ENCODE measurements at regions not wholly inside any gene's neighbourhood (a gene's known extent, or its start where the extent isn't known, plus 50 kb on each side); places are given as distances from the start of the nearest gene placed in this dataset.
A peak's percentile ranks its signal among the peaks of the same experiment; 100 is the strongest.
"Not testable (repeated sequence)": the region's sequence is repeated elsewhere in the genome, so short reads cannot be mapped to it uniquely, and the experiment has no call there.

GRCh38 chr3:17908399-17909191, 166.2 kb upstream of the TBC1D5 start:
- DNase-seq, result no peak

GRCh38 chr3:17905996-17906395, 163.6 kb upstream of the TBC1D5 start:
- DNase-seq, result peak in 1 of 51 donors; percentile 1

GRCh38 chr3:17901893-17902292, 159.5 kb upstream of the TBC1D5 start:
- no peak for DNase-seq

GRCh38 chr3:17894434-17895060, 152.1 kb upstream of the TBC1D5 start:
- peak in 6 of 51 donors; percentile 0 to 21 (median 4) for DNase-seq

DNA sequence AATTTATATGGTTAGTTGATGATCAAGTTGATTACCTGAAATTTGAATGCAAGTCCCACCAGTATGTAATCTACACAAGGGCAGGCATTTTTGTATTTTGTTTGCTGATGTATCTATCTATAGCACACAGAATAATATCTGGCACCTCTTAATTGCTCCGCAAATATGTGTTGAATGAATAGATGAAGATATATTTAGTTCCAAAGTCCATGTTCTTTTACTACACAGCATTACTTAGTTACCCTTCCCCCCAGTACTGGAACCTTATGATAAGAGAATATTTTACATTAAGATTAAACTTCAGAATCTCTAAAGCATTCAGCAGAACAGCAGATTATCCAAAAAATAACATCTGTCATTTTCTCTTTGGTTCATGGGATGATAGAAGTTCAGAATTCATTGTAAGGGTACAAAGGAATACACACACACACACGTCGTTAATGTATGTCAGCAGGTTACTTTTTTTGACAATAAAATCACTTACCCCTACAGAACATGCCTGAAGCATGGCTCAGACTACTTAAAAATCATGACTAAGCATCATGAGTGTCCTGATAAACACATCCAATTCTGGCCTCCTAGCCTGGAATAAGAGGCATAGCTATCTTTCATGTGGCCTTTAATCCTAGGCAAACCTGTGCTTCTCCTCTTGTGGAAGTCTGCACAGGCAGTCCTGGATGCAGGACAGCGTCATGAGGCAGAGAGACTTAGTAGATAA, 148.9 kb upstream of the TBC1D5 start:
- no peak for DNase-seq

- no peak for DNase-seq
Observed at GRCh38 chr3:17885986-17886385, 143.6 kb upstream of the TBC1D5 start.

DNA sequence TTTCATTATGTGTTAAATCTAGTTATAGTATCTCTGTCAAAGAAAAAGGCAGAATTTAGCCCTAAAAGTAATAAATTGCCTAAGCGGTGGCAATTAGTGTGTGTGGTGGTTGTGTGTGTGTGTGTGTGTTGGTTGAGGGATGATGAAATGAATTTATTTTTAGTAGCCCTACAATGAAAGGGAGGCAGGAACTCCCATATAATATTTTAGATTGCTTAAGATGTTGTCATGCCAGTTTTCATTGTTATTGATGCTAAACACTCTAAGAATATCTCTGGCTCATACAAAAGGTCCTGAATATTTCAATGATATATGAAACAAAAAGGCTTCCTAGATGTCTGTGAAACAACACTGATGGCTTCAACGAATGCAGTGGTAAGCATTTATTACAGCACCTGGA, 140.6 kb upstream of the TBC1D5 start:
- DNase-seq, result no peak

DNA sequence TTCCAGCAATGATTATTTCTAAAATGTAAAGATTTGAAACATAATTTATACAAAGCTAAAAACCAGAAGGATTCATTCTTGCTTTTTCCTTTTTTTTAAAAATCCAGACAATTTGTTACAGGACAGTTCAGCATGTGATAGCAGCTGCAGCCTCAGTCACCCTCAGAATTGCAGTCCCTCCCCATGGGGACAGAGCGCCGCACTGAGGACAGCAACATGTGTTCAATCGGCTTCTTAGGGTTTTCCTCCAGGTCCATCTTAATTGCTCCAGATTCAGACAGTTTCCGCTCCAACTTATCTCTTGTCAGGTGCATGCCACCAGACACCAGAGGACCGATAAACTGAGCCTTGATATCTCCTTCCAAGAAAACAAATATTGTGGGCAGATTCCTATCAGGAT, 134.9 kb upstream of the TBC1D5 start:
- DNase-seq, result no peak

- DNase-seq, result no peak
Observed at GRCh38 chr3:17874636-17875035, 132.2 kb upstream of the TBC1D5 start.

DNA sequence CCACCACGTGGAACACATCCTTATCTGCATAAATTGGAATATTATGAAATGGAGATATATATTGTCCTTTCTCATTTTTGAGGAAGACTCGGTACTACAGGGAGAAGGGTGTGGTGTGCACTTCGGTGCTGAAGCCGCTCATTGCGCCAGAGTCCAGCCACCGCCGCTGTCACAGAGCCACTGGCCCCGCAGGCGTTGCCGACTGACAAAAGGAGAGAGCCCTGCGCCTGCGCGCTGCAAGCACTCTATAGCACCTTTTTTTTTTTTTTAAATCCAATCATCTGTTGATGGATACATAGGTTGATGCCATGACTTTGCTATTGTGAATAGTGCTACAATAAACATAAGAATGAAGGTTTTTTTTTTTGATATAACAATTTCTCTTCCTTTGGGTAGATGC, 130.0 kb upstream of the TBC1D5 start:
- no peak for DNase-seq

GRCh38 chr3:17865631-17866030, 123.2 kb upstream of the TBC1D5 start:
- no peak for DNase-seq

GRCh38 chr3:17861476-17861875, 119.0 kb upstream of the TBC1D5 start:
- DNase-seq, result no peak

DNA sequence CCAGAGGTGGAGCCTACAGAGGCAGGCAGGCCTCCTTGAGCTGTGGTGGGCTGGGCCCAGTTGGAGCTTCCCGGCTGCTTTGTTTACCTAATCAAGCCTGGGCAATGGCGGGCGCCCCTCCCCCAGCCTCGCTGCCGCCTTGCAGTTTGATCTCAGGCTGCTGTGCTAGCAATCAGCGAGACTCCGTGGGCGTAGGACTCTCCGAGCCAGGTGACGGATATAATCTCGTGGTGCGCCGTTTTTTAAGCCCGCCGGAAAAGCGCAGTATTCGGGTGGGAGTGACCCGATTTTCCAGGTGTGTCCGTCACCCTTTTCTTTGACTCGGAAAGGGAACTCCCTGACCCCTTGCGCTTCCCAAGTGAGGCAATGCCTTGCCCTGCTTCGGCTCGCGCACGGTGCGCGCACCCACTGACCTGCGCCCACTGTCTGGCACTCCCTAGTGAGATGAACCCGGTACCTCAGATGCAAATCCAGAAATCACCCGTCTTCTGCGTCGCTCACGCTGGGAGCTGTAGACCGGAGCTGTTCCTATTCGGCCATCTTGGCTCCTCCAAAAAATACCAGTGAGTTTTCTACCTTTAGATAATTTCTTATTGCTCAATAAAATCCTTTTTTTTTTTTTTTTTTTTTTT, 118.5 kb upstream of the TBC1D5 start:
- not testable (repeated sequence) for DNase-seq

DNA sequence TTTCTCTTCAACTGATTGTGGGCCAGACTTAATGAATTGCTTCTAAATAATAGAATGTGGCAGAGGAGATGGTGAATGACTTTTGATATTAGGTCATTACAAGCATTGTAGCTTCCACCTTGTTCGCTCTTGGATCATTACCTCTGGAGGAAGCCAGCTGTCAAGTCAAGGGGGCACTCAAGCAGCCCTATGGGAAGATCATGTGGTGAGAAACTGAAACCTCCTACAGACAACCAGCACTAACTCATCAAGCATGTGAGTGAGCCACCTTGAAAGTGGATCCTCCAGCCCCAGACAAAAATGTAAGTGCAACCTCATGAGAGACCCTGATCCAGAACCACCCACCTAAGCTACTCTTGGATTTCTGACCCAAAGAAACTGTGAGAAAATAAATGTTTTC, 109.8 kb upstream of the TBC1D5 start:
- DNase-seq, result no peak

DNA sequence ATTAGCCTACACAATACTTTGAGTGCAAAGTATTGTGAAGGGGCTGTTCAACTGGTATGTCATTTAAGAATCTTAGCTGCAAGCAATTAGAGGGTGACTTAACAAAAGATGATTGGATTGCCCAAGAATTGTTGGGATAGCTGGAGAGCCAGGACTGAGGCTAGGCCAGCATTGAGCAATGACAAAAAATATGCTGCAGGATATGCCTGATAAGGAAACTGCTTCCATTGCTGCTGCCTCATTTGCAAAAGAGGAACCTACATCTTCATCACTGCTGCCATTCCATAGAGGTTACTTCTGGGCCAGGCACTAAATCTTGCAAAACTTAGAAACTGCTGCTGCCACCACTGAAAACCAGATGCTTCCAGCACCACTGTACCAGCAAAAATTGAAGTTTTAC, 108.0 kb upstream of the TBC1D5 start:
- no peak for DNase-seq

- DNase-seq, result no peak
Observed at GRCh38 chr3:17848102-17848501, 105.7 kb upstream of the TBC1D5 start.

GRCh38 chr3:17847156-17847555, 104.7 kb upstream of the TBC1D5 start:
- no peak for DNase-seq

GRCh38 chr3:17846466-17846865, 104.0 kb upstream of the TBC1D5 start:
- no peak for DNase-seq

GRCh38 chr3:17845026-17845812, 102.8 kb upstream of the TBC1D5 start:
- no peak for DNase-seq

- no peak for DNase-seq
Observed at GRCh38 chr3:17844236-17844635, 101.8 kb upstream of the TBC1D5 start.

GRCh38 chr3:17841190-17841828, 98.9 kb upstream of the TBC1D5 start:
- peak in 48 of 51 donors; percentile 3 to 79 (median 40) for DNase-seq

All from hypothalamus (tissue), 51 donors.